GM12873 (cell line): ENCODE measurements at regions not wholly inside any gene's neighbourhood (a gene's known extent, or its start where the extent isn't known, plus 50 kb on each side); places are given as distances from the start of the nearest gene placed in this dataset.

ENCODE experiments used
- TF ChIP-seq, protein P1 (sequence below): IDR thresholded peaks from 2 replicates; pipeline ENCODE4 v1.5.1; 2012; ENCODE audit warnings: low read depth, mild to moderate bottlenecking, moderate library complexity, low read length, control low read depth; ENCODE audit not compliant: insufficient read depth; ENCODE audit errors: missing control alignments

DNA sequence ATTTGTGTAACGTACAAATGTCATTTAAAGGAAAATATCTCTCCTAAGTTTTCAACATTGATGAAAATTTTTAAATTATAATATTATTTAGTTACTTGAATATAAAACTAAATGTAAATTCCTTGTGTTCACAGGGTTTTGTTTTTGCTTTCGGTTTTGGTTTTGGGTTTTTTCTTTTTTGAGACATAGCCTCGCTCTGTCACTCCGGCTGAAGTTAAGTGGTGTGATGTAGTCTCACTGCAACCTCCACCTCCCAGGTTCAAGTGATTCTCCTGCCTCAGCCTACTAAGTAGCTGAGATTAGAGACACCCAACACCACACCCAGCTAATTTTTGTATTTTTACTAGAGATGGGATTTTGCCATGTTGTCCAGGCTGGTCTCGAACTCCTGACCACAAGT lies 79.3 kb upstream of the TCF12 start:
- TF ChIP-seq, protein P1, sequence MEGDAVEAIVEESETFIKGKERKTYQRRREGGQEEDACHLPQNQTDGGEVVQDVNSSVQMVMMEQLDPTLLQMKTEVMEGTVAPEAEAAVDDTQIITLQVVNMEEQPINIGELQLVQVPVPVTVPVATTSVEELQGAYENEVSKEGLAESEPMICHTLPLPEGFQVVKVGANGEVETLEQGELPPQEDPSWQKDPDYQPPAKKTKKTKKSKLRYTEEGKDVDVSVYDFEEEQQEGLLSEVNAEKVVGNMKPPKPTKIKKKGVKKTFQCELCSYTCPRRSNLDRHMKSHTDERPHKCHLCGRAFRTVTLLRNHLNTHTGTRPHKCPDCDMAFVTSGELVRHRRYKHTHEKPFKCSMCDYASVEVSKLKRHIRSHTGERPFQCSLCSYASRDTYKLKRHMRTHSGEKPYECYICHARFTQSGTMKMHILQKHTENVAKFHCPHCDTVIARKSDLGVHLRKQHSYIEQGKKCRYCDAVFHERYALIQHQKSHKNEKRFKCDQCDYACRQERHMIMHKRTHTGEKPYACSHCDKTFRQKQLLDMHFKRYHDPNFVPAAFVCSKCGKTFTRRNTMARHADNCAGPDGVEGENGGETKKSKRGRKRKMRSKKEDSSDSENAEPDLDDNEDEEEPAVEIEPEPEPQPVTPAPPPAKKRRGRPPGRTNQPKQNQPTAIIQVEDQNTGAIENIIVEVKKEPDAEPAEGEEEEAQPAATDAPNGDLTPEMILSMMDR, result no peak

DNA sequence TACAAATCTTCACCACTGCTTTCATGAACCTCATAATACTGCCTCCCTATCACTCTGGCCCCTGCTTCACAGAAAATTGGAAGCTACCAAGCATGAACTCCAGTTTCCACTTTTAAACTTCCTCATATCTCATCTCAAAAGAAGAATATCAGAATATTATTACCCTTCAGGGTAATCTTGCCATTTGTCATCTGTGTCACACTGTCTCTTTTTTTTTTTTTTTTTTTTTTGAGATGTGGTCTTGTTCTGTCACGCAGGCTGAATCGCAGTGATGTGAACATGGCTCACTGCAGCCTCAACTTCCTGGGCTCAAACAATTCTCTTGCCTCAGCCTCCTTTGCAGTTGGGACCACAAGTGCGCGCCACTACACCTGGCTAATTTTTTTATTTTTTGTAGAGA lies 80.4 kb upstream of the TCF12 start:
- TF ChIP-seq, protein P1, result no peak

DNA sequence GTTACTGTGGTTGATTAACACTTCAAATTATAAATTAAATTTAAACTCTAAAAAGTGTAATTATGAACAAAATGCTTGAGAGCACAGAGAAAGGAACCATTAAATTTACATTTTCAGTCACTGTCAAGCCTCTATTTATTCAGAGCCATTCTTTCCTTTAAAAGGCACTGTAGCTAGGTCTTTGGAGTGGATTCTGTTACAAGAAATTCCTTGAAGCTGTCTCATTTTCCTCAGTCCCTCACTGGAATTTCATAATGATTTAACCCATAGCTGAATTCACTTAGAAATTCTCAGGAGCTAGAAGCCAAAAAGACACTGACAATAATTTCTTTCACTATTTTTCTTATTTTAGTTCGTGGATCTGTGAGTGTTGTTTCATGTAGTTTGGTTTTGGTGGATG lies 81.2 kb upstream of the TCF12 start:
- TF ChIP-seq, protein P1, result no peak

DNA sequence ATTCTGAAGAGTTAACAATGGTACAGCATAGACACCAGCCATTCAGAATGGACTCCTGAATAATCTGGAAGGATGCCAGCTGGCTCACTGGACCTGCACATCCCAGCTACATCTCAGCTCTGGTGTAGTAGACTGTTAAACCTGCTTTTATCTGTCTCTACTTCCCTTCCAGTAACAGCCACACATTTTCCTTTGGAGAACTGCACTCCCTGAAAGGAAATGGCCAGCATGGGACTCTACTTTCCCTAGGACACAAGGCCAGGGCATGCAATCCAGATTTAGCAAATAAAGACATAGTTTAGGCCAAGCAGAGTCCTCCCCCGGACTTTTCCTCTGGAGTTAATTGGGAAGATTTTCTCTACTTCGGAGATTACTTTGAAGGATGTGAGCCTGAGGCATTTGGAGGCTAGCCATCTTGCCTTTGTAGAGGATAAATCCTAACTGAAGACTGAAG lies 82.7 kb upstream of the TCF12 start:
- TF ChIP-seq, protein P1, result no peak

DNA sequence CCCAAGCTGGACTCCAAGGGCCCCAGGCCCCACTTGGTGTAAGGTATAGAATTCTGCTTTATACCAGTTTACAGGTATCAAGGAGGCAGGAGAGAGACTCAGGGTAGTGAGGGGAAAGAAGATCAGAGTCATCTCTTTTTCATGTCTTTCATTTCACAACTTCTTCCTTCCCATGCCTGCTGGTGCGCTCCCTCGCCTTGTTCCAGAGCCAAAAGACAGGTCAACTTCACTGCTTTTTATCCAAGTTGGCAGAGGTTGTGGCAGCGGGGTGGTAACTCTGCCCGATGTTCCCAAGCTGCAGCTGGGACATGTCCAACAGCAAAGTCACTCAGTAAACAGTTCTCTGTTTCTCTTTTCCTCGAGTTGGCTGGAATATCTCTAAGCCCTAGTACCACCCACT lies 86.3 kb upstream of the TCF12 start:
- TF ChIP-seq, protein P1, result no peak

DNA sequence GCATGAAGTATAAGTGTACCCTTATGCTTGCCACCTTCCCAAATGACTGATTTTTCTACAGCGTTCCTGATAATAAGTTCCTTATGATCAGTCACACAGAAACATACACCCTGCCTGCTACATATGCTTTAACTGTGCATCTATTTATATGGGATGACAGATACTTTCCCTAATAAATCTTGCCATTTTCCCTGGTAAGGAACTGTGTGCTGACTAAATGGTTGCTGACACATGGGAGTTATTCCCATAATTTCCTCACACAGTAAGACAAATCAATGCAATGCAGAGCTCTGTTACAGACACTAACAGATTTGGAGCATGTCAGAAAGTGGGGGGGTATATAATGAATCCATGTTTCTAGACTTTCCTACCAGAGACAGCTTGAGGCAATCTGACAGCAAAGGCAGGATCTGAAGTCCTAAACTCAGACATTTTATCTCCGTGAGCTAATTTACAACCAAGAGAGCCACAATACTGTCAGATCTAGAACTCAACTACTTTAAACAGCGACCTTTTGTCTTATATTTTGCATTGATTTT lies 86.9 kb upstream of the TCF12 start:
- TF ChIP-seq, protein P1, result no peak

DNA sequence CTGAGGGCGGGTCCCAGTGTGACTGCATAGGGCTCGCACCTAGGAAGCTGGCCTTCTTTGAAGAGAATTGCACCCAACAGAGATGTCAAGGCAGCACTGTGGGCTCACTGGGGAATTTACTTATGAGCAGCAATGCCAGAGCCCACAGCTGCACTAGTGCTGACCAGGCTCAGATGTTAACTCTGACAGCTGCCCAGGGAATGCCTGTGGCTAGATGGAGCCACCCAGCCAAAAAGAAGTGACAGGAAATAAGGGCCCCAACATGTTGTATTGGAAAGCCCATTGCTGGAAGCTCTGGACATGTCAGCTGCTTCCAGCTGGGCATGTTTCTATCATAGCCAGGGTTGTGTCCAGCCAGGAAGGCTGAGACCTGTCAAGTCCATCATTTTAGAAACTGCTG lies 90.9 kb upstream of the ZNF280D start:
- TF ChIP-seq, protein P1, result no peak
